OCI-LY1 (cell line): ENCODE measurements at regions not wholly inside any gene's neighbourhood (a gene's known extent, or its start where the extent isn't known, plus 50 kb on each side); places are given as distances from the start of the nearest gene placed in this dataset.

ENCODE experiments used
- H2AFZ ChIP-seq: fragments of 200-600 bp; sonication (generic), shearing (Covaris generic); 2 replicates; pipeline ENCODE4 v1.6.0; 2014; ENCODE audit warnings: antibody characterized with exemption, mild to moderate bottlenecking, low read length
- H3F3A ChIP-seq: fragments of 200-600 bp; sonication (generic), shearing (Covaris generic); 2 replicates; pipeline ENCODE4 v1.6.0; 2014; ENCODE audit warnings: mild to moderate bottlenecking, antibody characterized with exemption, low read length, moderate library complexity; ENCODE audit not compliant: insufficient read depth
- H3K27ac ChIP-seq: fragments of 200-600 bp; sonication (generic); 2 replicates; pipeline ENCODE4 v1.5.1; 2014; ENCODE audit warnings: low read length, mixed run types, mild to moderate bottlenecking, low read depth; ENCODE audit not compliant: poor library complexity, severe bottlenecking
- H3K27me3 ChIP-seq: fragments of 200-600 bp; sonication (generic); 2 replicates; pipeline ENCODE4 v1.6.0; 2014; ENCODE audit warnings: antibody characterized with exemption, mild to moderate bottlenecking, low read length, moderate library complexity; ENCODE audit not compliant: insufficient read depth
- H3K36me3 ChIP-seq: fragments of 200-600 bp; sonication (generic); 2 replicates; pipeline ENCODE4 v1.6.1; 2014; ENCODE audit warnings: mild to moderate bottlenecking, antibody characterized with exemption, low read length, moderate library complexity, mixed read lengths; ENCODE audit not compliant: insufficient read depth
- H3K4me1 ChIP-seq: fragments of 200-600 bp; sonication (generic); 2 replicates; pipeline ENCODE4 v1.5.1; 2014; ENCODE audit warnings: mild to moderate bottlenecking, low read length, moderate library complexity; ENCODE audit not compliant: insufficient read depth, severe bottlenecking
- H3K4me2 ChIP-seq: fragments of 200-600 bp; sonication (generic), shearing (Covaris generic); 2 replicates; pipeline ENCODE4 v1.6.1; 2014; ENCODE audit warnings: low read length
- H3K4me3 ChIP-seq: fragments of 200-600 bp; sonication (generic); 2 replicates; pipeline ENCODE4 v1.5.1; 2014; ENCODE audit warnings: low read length, low read depth, mild to moderate bottlenecking, mixed read lengths; ENCODE audit not compliant: poor library complexity, severe bottlenecking
- H3K79me2 ChIP-seq: fragments of 200-600 bp; shearing (Covaris generic); 2 replicates; pipeline ENCODE4 v1.6.1; 2016; ENCODE audit warnings: mixed run types, low read length, mixed read lengths; ENCODE audit not compliant: insufficient read depth
- H3K9ac ChIP-seq: fragments of 200-600 bp; sonication (generic), shearing (Covaris generic); 2 replicates; pipeline ENCODE4 v1.6.1; 2014; ENCODE audit warnings: mild to moderate bottlenecking, low read length, mixed read lengths
- H3K9me2 ChIP-seq: fragments of 200-600 bp; sonication (generic), shearing (Covaris generic); 2 replicates; pipeline ENCODE4 v1.6.1; 2014; ENCODE audit warnings: low read depth, mild to moderate bottlenecking, low read length, mixed read lengths
- H3K9me3 ChIP-seq: fragments of 200-600 bp; shearing (Covaris generic); 2 replicates; pipeline ENCODE4 v1.6.1; 2014; ENCODE audit warnings: low read length, mixed read lengths
- H4K20me1 ChIP-seq: fragments of 200-600 bp; sonication (generic), shearing (Covaris generic); 2 replicates; pipeline ENCODE4 v1.6.0; 2016; ENCODE audit warnings: mild to moderate bottlenecking, low read length; ENCODE audit not compliant: insufficient read depth
- CTCF ChIP-seq: fragments of 200-600 bp; sonication (generic), shearing (Covaris generic); IDR thresholded peaks from 2 replicates; pipeline ENCODE4 v1.5.1; 2017; ENCODE audit warnings: mild to moderate bottlenecking, antibody characterized with exemption, low read length, moderate library complexity, mixed read lengths
- EZH2 ChIP-seq: fragments of 200-600 bp; sonication (generic), shearing (Covaris generic); IDR thresholded peaks from 2 replicates; pipeline ENCODE4 v1.8.0; 2017; ENCODE audit warnings: borderline replicate concordance, mixed run types, mild to moderate bottlenecking, antibody characterized with exemption, low read length, moderate library complexity, mixed read lengths

GRCh38 chr9:2354856-2355696, 266.5 kb upstream of the VLDLR start:
- Histone ChIP-seq H3K9me2 (no peaks in the 10 kb centered on the region), H4K20me1 (no peaks in the 10 kb centered on the region), H3K4me2 (no peak overlapping the region), H3K4me1 (peaks cover 10% of the 10 kb centered on the region), H3K9ac (no peak overlapping the region), H3K27ac (no peak overlapping the region), H2AFZ (no peak overlapping the region), H3F3A (no peaks in the 10 kb centered on the region), H3K9me3 (no peaks in the 10 kb centered on the region), H3K79me2 (no peaks in the 10 kb centered on the region), H3K4me3 (no peak overlapping the region), H3K36me3 (no peaks in the 10 kb centered on the region), H3K27me3 (no peaks in the 10 kb centered on the region)
- no peak for TF ChIP-seq CTCF
- no peak for TF ChIP-seq EZH2

GRCh38 chr9:2355697-2355983, 265.9 kb upstream of the VLDLR start:
- no peaks in the 10 kb centered on the region for H4K20me1 ChIP-seq
- H3K9ac ChIP-seq, result no peak overlapping the region

GRCh38 chr9:2356041-2356790, 265.4 kb upstream of the VLDLR start:
- Histone ChIP-seq H3K4me2 (no peak overlapping the region), H3K4me3 (no peak overlapping the region), H3K9me2 (no peaks in the 10 kb centered on the region), H3K36me3 (no peaks in the 10 kb centered on the region), H3K9ac (no peak overlapping the region), H3K27ac (no peak overlapping the region), H3K4me1 (peaks cover 10% of the 10 kb centered on the region), H4K20me1 (no peaks in the 10 kb centered on the region), H3F3A (no peaks in the 10 kb centered on the region), H3K9me3 (no peaks in the 10 kb centered on the region), H3K79me2 (no peaks in the 10 kb centered on the region), H2AFZ (no peak overlapping the region), H3K27me3 (no peaks in the 10 kb centered on the region)
- TF ChIP-seq CTCF, result no peak
- TF ChIP-seq EZH2, result no peak

More at GRCh38 chr9:2355697-2355983, 265.9 kb upstream of the VLDLR start:
- Histone ChIP-seq H3K4me3 (no peak overlapping the region), H3K27ac (no peak overlapping the region), H3K9me3 (no peaks in the 10 kb centered on the region), H3K36me3 (no peaks in the 10 kb centered on the region), H3K79me2 (no peaks in the 10 kb centered on the region), H3K4me2 (no peak overlapping the region), H3F3A (no peaks in the 10 kb centered on the region), H2AFZ (no peak overlapping the region), H3K9me2 (no peaks in the 10 kb centered on the region), H3K4me1 (peaks cover 10% of the 10 kb centered on the region), H3K27me3 (no peaks in the 10 kb centered on the region)
- TF ChIP-seq CTCF, result no peak
- no peak for TF ChIP-seq EZH2
